ENCODE measurements at regions not wholly inside any gene's neighbourhood (a gene's known extent, or its start where the extent isn't known, plus 50 kb on each side); places are given as distances from the start of the nearest gene placed in this dataset.

DNA sequence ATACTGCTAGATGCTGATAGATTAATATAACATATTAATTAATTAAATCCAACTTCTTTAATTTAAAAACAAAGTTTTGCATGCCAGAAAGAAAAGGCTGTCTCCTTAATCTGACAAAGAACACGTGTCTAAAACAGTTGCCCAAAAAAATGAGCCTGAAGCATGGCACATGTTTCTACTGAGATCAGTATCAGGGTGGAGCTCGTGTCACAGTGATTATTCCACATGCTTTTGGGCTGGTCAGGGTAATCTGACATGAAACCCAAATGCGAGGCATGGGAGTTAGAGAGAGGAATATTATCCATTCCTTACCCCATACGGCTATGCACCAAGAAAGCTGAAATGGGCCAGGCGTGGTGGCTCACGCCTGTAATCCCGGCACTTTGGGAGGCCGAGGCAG, 79.4 kb upstream of the ADRA2C start:
- TF ChIP-seq, protein P1, sequence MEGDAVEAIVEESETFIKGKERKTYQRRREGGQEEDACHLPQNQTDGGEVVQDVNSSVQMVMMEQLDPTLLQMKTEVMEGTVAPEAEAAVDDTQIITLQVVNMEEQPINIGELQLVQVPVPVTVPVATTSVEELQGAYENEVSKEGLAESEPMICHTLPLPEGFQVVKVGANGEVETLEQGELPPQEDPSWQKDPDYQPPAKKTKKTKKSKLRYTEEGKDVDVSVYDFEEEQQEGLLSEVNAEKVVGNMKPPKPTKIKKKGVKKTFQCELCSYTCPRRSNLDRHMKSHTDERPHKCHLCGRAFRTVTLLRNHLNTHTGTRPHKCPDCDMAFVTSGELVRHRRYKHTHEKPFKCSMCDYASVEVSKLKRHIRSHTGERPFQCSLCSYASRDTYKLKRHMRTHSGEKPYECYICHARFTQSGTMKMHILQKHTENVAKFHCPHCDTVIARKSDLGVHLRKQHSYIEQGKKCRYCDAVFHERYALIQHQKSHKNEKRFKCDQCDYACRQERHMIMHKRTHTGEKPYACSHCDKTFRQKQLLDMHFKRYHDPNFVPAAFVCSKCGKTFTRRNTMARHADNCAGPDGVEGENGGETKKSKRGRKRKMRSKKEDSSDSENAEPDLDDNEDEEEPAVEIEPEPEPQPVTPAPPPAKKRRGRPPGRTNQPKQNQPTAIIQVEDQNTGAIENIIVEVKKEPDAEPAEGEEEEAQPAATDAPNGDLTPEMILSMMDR (conservative IDR thresholded peaks at IDR 0.05): no peak
- no peak overlapping the region for H3K27ac ChIP-seq

DNA sequence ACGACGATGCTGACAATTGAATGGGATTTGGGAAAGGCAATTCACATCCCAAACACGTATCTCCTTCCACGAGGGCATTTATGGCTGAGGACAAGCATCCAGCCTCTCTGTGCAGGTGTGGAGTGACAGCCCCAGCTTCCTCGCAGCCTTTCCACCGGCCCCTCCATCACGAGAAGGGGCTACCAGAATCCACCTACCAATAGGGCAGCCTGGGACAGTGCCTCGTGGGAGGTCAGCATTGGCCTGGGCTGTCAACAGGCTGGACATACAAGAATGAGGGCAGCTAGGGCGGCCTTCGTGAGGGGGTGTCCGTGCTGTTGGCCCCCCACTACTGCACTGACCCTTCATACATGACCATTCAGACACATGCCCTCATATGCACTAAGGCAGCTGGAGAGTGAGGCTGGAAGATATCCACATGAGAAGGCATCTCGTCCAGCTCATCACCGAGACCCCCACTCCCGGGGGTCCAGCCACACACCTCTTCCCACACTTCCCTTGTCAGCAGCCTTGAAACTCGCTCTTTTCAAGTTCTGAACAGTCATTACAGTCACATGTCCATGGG, 81.0 kb upstream of the ADRA2C start:
- no peak for TF ChIP-seq ZFX (IDR thresholded peaks at IDR 0.05)
- TF ChIP-seq, protein P1 (conservative IDR thresholded peaks at IDR 0.05): no peak
- no peak overlapping the region for H3K27ac ChIP-seq

DNA sequence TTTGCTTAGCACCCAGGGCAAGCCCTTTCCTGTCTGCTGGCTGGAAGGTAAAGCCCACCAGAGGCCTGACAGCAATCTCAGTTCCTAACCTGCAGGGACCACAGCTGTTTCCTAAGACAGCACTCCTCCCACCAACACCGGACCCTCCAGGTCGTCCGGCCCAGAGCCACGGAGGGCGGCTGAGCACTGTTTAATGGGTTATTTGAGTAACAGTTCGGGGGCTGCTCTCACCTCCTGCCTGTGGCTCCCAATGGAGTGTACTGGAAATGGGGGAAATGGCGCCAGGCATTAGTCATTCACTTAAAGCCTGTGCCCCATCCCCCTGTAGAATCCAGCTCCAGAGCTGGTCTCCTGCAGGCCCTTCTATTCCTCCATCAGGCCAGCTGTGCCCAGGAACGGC, 81.6 kb upstream of the ADRA2C start:
- no peak for TF ChIP-seq ZFX (IDR thresholded peaks at IDR 0.05)
- TF ChIP-seq, protein P1 (conservative IDR thresholded peaks at IDR 0.05): no peak
- no peak overlapping the region for H3K27ac ChIP-seq

DNA sequence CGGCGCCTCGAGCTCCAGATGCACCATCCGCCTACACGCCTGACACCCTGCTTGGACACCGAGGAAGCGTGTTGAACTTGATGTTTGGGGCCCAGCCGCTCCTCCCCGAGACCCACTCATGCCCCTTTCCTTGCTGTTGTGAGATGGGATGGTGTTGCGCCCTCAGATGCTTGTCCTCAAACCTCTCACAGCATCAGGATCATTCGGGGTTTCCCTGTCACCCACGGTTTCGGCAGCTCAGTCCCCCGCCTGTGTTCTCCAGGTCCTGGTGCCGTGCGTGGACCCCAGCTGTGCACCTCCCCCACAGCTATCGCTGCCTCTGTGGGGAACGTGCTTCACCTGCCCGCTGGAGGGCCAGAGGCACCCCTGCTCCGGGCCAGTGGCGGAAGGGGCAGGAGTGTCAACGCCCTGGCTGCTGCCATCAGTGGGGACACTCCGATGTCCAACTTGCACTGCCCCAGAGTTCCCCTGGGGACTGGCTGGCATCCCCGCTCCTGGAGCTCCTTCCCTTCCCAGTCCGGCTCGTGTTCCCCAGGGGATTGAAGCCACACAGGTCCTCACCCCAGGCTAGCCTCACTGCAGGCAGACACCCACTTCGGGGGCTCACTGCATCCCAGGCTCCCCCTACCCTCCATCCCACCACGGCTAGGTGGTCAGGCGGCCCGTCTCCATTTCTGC, 82.3 kb upstream of the ADRA2C start:
- H3K27ac ChIP-seq: no peak overlapping the region
- TF ChIP-seq, protein P1 (conservative IDR thresholded peaks at IDR 0.05): no peak
- no peak for TF ChIP-seq ZFX (IDR thresholded peaks at IDR 0.05)

- no peak overlapping the region for H3K27ac ChIP-seq
- TF ChIP-seq ZFX (IDR thresholded peaks at IDR 0.05): no peak
- TF ChIP-seq, protein P1 (conservative IDR thresholded peaks at IDR 0.05): no peak
These were observed 83.0 kb upstream of the ADRA2C start for GRCh38 chr4:3683077-3683743.

DNA sequence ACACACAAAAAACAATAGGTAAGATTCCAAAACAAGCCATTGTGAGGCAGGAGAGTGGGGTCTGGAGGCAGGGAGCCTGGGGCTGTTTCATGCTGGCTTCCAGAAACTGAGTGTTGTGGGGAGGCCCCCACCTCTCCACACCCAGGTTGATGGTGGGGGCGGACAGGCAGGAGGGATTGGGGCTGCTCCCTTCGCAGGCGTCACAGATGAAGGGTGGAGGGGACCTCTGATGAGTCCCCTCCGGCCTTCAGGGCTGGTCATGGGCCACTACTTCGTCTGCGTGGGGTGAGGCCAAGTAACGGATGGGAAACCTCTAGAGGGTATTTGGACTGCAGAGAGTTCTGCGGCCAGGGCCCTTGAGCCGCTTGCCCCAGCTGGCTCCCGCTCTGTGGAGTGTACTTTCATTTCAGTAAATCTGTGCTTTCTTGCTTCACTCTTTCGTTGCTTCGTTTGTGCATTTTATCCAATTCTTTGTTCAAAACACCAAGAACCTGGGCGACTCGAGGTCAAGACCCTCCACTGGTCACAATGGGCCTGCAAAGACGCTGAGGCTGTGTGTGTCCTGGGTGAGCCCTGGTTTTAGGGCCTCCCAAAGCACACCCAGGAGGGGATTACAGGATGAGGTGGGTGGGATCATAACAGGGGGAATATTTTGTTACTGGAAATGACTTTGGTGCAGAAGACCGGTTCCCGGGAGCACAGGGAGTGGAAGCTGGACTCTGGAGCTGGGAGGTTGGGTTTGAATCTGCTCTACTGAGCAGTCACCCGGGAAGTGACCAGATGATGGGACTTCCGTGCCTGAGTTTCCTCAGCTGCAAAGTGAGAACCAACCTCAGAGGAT, 83.7 kb upstream of the ADRA2C start:
- no peak overlapping the region for H3K27ac ChIP-seq
- TF ChIP-seq, protein P1 (conservative IDR thresholded peaks at IDR 0.05): no peak

Measured in C4-2B (cell line).